ENCODE measurements at regions not wholly inside any gene's neighbourhood (a gene's known extent, or its start where the extent isn't known, plus 50 kb on each side); places are given as distances from the start of the nearest gene placed in this dataset.

DNA sequence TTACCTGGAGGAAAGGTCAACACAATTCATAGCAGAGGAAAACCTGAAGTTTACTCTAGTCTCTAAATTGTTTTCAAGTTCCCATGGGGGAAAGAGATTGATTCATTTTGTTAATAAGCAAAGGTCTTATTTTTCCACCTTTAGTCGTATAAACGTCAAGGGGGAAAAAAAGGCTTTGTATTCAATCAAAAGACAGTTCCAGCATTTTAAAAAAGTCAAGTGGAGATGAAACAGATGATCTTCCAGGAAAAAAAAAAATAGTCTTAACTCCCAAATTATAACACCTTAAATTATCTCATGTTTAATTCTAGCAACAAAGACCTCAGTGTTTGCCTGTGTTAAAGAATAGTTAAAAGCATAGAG is 140.5 kb downstream of the TOMM20 start:
- H3K4me1 ChIP-seq (replicated peaks in 1 of 2; ENCODE audit: control insufficient read depth in 2 of 2, insufficient read depth in 2 of 2, low read length in 2 of 2), result peaks cover 14 to 30% of the 10 kb centered on the region in 2 experiments
- no peaks in the 10 kb centered on the region for H3K9me3 ChIP-seq (replicated peaks; ENCODE audit: control insufficient read depth, insufficient read depth, low read depth, low read length)
- CTCF ChIA-PET (ENCODE audit: low intra/inter-chr PET ratio), result no interaction called here
- H3K9ac ChIP-seq (ENCODE audit: insufficient read depth in 1 of 2, low read depth in 2 of 2, low read length in 2 of 2), result no peak overlapping the region
- H3K79me2 ChIP-seq (ENCODE audit: control insufficient read depth, insufficient read depth, low read length), result no peaks in the 10 kb centered on the region
- ATAC-seq, result no peak
- no peak overlapping the region for H3K27ac ChIP-seq (ENCODE audit: extremely low read depth, low read depth, low read length)
- in situ Hi-C loops (cut with MboI), result no loop called here
- 81% methylated on average over 2 of the region's 2 CpGs for WGBS (ENCODE audit: insufficient coverage, low coverage, missing lambda C conversion rate)
- BruUV-seq (replicated peaks), result no TSS peak
- no peak overlapping the region for H3K4me2 ChIP-seq (ENCODE audit: insufficient read depth, low read length)
- no peak for FAIRE-seq
- no peaks in the 10 kb centered on the region for H3K9me1 ChIP-seq (ENCODE audit: control insufficient read depth, insufficient read depth, low read length)
- no peak overlapping the region for H2AFZ ChIP-seq (ENCODE audit: low read depth, low read length)
- no peaks in the 10 kb centered on the region for H3K36me3 ChIP-seq (ENCODE audit: control insufficient read depth, insufficient read depth, low read length)
- intact Hi-C loops (cut with micrococcal nuclease), result no loop called here
- H4K20me1 ChIP-seq (replicated peaks; ENCODE audit: control insufficient read depth, insufficient read depth, low read length), result no peaks in the 10 kb centered on the region
- DNase-seq (ENCODE audit: extremely low read depth in 1 of 4, low spot score in 3 of 4), result no peak
- H3K27me3 ChIP-seq (ENCODE audit: control insufficient read depth in 2 of 2, insufficient read depth in 2 of 2, low read length in 2 of 2), result no peaks in the 10 kb centered on the region
- TF ChIP-seq, protein P1, sequence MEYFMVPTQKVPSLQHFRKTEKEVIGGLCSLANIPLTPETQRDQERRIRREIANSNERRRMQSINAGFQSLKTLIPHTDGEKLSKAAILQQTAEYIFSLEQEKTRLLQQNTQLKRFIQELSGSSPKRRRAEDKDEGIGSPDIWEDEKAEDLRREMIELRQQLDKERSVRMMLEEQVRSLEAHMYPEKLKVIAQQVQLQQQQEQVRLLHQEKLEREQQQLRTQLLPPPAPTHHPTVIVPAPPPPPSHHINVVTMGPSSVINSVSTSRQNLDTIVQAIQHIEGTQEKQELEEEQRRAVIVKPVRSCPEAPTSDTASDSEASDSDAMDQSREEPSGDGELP (CRISPR knock-in tag; IDR thresholded peaks at IDR 0.05; ENCODE audit: borderline replicate concordance), result no peak
- TF ChIP-seq, protein P2, sequence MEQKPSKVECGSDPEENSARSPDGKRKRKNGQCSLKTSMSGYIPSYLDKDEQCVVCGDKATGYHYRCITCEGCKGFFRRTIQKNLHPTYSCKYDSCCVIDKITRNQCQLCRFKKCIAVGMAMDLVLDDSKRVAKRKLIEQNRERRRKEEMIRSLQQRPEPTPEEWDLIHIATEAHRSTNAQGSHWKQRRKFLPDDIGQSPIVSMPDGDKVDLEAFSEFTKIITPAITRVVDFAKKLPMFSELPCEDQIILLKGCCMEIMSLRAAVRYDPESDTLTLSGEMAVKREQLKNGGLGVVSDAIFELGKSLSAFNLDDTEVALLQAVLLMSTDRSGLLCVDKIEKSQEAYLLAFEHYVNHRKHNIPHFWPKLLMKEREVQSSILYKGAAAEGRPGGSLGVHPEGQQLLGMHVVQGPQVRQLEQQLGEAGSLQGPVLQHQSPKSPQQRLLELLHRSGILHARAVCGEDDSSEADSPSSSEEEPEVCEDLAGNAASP (IDR thresholded peaks at IDR 0.05), result no peak
- no peak for TF ChIP-seq FOXK2 (conservative IDR thresholded peaks at IDR 0.05 in 1 of 2, IDR thresholded peaks at IDR 0.05 in 1 of 2; ENCODE audit: low read depth in 2 of 2)
- no peak for TF ChIP-seq HNRNPL (IDR thresholded peaks at IDR 0.05; ENCODE audit: low read depth, low read length)
- no peak for TF ChIP-seq ZNF324 (CRISPR knock-in tag; IDR thresholded peaks at IDR 0.05)
- no peak for TF ChIP-seq ZNF174 (CRISPR knock-in tag; IDR thresholded peaks at IDR 0.05)
- TF ChIP-seq ZEB2 (IDR thresholded peaks at IDR 0.05), result no peak
- no peak for TF ChIP-seq MTF1 (CRISPR knock-in tag; IDR thresholded peaks at IDR 0.05; ENCODE audit: borderline replicate concordance)
- POLR2A ChIA-PET, result interaction anchor here (0.9 to 1.5 kb wide), 2 partner anchors 8 to 31 kb away, joined by 4 read pairs; no protein-coding TSS in a partner anchor
- no peak overlapping the region for H3K4me3 ChIP-seq

All from K562 (cell line).